NCI-H446 (cell line): ENCODE measurements at regions not wholly inside any gene's neighbourhood (a gene's known extent, or its start where the extent isn't known, plus 50 kb on each side); places are given as distances from the start of the nearest gene placed in this dataset.
"Not testable (repeated sequence)": the region's sequence is repeated elsewhere in the genome, so short reads cannot be mapped to it uniquely, and the experiment has no call there.

Experiments
- DNase-seq, 2 experiments: peaks; one replicate each; lab custom pipeline; 2025; lab: John Stamatoyannopoulos, UW

- DNase-seq: no peak
Observed at GRCh38 chr16:75924397-75924796, 198.1 kb upstream of the CPHXL start.

GRCh38 chr16:75927810-75928209 lies 201.5 kb upstream of the CPHXL start:
- DNase-seq: no peak

GRCh38 chr16:75928295-75928694 lies 202.0 kb upstream of the CPHXL start:
- no peak for DNase-seq

DNA sequence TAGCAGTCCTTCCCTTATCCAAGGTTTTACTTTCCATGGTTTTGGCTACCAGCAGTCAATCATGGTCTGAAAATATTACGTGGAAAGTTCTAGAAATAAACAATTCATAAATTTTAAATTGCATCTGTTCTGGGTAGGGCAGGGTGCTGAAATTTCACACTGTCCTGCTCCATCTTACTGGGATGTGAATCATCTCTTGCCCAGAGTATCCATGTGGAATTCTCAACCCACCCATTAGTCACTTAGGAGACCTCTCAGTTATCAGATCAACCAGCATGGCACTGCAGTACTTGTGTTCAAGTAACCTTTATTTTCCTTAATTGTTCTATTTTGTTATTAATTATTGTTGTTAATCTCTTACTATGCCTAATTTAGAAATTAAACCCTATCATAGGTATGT lies 202.8 kb upstream of the CPHXL start:
- no peak for DNase-seq

GRCh38 chr16:75931043-75931442 lies 204.8 kb upstream of the CPHXL start:
- no peak for DNase-seq

- DNase-seq: no peak
Observed at GRCh38 chr16:75931970-75932369, 205.7 kb upstream of the CPHXL start.

DNA sequence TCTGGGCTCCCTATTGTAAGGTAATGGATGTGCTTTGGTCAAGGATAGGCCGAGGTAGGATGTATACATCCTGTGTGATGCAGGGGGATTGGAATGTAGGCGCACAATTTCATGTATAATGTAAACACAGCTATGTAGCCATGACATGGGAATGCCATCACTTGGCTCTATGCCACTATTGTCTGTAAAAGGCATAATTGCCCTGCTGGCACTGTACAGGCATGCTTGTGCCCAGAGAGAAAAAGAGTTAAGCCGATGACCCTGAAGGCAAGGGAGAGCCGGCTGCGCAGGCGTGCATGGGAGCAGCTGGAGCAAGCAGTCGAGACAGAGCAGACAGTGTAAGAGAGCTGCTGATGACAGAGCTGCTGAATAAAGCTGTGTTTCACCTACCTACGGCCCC lies 212.5 kb upstream of the CPHXL start:
- no peak for DNase-seq

GRCh38 chr16:75942351-75942750 lies 216.1 kb upstream of the CPHXL start:
- DNase-seq: no peak

- no peak for DNase-seq
Observed at GRCh38 chr16:75942936-75943335, 216.6 kb upstream of the CPHXL start.

- DNase-seq: no peak
Observed at GRCh38 chr16:75943705-75944514, 217.6 kb upstream of the CPHXL start.

GRCh38 chr16:75945916-75946457 lies 219.7 kb upstream of the CPHXL start:
- DNase-seq: no peak

DNA sequence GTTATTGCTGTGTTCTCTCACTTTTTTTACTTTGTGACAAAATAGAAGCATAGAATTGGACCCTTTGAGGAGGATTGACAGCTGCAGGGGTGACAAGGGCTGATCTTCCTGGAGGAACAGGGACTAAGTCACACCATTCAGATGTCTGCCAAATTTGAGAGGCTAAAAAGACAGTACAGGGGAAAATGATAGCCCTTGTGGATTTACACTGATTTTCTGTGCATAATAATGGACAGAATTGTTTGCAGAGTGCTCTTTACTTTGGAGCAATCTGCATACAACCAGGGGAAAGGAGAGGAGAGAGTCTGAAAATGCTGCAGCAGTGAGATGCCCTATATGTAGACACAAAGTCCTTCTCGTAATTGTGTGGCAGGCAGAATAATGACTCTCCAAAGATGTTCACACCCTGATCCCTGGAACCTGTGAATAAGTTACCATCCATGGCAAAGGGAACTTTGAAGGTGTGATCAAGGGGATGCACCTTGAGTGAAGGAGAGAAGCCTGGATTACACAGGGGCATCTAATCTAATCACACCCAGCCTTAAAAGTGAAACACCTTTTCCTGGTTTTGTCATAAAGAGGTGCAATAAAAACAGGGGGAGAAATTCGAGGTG lies 221.4 kb upstream of the CPHXL start:
- no peak for DNase-seq

DNA sequence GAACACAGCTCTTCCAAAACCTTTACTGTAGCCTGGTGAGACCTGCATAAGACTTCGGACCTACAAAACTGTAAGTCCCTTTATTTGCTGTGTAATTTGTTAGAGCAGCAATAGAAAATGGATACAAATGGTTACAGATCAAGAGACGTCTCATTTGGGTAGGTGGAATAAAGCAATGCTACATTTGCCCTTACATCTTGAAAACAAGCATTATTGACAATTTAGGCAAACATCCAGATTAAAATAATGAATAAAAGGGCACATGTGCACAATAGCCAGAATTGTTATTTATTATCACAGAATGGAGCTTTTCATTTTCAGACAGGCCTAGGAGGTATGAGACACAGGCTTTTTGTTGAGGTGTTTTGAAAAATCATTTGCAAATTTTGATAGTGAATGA lies 222.2 kb upstream of the CPHXL start:
- no peak for DNase-seq

DNA sequence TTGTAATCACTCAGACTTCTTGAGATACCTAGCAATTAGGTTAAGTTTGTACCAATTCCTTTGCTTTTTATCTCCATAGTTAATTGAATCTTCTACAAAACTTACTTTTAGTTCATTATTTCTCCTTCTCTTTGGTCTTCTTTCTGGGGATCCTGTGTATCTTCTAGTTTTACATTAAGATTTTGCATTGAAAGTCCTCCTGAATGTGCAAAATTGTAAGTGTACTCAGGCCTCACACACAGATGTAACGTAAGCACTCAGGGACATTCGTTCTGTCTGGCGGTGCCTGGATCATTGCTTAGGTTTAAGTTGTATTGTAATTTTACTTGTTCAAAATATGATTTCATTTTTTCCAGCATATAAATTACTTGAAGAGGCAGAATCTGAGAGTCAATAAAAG lies 222.6 kb upstream of the CPHXL start:
- DNase-seq: no peak

- no peak for DNase-seq
Observed at GRCh38 chr16:75952124-75952523, 225.8 kb upstream of the CPHXL start.

DNA sequence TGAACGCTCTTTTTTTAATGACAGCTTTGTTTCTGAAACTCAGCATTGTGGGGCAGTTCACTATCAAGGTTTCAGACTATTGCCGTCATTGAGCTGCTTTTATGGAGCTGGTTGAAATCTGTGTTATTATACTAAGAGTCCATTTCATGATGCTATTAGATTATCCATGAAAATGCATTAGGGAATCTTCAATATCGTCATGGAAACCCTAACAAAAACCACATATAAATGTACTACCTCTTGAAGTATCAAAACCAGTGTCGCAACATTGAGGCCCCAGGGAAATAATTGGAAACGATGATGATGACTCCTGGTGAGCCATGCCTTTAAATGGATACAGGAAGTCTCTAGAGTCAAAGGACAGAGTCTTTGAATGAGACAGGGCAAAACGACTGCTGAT lies 231.6 kb upstream of the CPHXL start:
- DNase-seq: no peak

DNA sequence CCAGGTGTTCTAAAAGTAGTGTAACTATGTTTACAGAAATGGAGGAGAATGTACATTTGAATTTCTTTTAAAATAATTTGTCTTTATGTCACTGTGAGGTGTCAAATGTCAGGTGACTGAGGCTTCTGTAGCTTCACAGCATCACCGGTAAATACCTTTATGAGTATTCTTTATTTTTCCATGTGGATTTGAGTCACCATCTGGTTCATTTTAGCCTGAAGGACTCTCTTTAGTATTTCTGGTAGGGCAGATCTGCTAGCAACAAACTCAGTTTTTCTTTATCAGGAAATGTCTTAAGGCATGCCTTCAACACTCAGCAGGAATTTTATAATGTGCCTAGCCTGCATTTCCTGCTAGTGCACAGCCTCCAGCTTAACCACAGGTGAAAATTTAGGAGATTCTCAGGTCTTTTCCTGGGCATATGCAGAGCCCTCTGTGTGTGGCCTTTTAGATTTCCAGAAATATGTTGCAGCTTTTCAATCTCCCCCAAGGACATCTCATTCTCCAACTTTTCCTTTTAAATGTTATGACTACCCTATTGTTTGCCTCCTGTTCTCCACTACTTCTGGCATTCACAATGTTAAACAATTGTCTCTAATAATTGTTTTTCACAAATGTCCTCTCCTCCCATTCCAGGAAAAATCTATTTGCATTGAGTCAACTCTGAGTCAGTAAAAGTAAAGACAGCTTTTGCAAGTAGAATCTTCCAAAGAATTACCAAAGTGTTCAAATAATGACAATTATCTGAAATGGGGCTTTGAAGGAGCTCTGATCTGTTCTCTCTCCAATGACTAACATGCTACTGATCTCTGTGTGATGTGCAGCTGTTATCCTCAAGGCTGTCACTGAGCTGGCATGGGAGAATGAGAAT lies 239.4 kb upstream of the CPHXL start:
- no peak for DNase-seq

DNA sequence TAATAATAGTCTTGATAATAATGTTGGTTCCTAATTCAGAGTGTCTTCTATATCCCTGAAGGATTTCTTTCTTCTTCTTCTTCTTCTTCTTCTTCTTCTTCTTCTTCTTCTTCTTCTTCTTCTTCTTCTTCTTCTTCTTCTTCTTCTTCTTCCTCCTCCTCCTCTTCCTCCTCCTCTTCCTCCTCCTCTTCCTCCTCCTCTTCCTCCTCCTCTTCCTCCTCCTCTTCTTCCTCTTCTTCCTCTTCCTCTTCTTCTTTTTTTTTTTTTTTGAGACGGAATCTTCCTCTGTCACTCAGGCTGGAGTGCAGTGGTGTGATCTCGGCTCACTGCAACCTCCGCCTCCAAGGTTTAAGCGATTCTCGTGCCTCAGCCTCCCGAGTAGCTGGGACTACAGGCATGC lies 242.8 kb upstream of the CPHXL start:
- DNase-seq: not testable (repeated sequence)

- DNase-seq: no peak
Observed at GRCh38 chr16:75971334-75971733, 245.0 kb upstream of the CPHXL start.

DNA sequence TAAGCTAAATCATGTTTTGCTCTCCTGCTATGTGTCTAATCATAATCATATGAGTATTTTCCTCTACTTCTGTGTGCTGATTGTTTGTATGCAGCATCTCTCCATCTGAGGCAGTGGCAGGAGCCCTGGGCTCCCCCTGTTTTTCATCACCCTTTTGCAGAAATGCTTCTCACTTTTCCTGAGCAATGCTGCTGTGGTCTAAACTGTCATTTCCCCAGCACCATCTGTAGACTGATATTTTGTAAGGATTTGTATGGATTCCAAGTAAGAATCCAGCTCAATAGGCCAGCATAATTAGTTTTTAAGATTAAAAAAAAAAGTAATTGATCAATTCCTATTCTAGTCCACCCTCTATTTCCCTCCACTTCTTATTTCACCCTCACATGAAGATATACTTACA lies 257.0 kb upstream of the CPHXL start:
- no peak for DNase-seq

DNA sequence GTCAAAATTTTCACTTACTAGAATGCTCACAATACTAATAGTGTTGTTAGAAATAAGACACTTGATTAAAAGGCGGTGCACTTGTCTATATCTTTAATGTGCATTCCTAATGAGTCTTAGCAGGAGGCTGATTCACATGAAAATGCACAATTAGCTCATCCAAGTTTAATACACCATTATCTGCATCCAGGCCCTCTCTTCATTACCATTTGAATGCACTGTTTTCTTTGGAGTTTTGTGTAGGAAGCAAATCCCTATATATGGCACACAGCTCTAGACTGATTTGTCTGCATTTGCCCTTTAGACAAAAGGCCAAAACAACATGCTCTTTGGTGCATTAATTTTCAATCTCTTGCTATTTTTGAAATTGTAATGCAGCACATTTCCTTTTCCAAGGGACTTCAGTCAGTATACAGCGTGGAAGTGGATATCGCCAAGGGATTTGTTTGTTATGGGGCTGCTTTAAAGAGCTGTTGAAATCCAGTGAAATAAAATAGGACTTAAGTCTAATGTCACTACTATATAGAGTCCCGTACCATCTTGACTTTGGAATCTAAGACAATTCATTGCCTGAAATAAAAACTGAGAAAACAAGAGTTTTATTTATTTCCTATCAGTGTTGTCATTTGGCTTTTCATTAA lies 257.6 kb upstream of the CPHXL start:
- no peak for DNase-seq

- DNase-seq: no peak
Observed at GRCh38 chr16:75987323-75987722, 261.0 kb upstream of the CPHXL start.
